T-cell (primary cell): ENCODE measurements at regions not wholly inside any gene's neighbourhood (a gene's known extent, or its start where the extent isn't known, plus 50 kb on each side); places are given as distances from the start of the nearest gene placed in this dataset.

Experiments used
- ATAC-seq, 4 experiments: fragments of 200-7000 bp in 3 of 4; fragments of 150-1000 bp in 1 of 4; cut with Tn5 transposase; replicated peaks in 1 of 4; 1 replicate in 3 of 4; 2 replicates in 1 of 4; pipeline ENCODE4 v1.10.0; 2021; ENCODE audit warnings: moderate library complexity in 3 of 4, mild to moderate bottlenecking in 2 of 4, moderate number of reproducible peaks in 1 of 4
- CTCF ChIA-PET, 2 donors: fragments of 300-600 bp; sonication (Branson Sonifier 250); formaldehyde crosslinking; loops; one replicate each; lab custom pipeline; 2022; ENCODE audit warnings: antibody characterized with exemption in 2 of 2; lab: Charles Lee
- POLR2A ChIA-PET, 2 donors: fragments of 300-600 bp; sonication (Branson Sonifier 250); formaldehyde crosslinking; loops; one replicate each; lab custom pipeline; 2022; ENCODE audit warnings: antibody characterized with exemption in 2 of 2; lab: Charles Lee
- DNase-seq, 35 experiments: peaks; one replicate each; pipeline versions ENCODE4 v3.0.0 to v3.0.0-alpha.2; 2013 to 2023
- H3K27ac ChIP-seq: one replicate; pipeline ENCODE4 v1.5.1; 2013; ENCODE audit warnings: low read length
- H3K27me3 ChIP-seq, 2 experiments: replicated peaks in 1 of 2; 1 replicate in 1 of 2; 2 replicates in 1 of 2; pipeline versions ENCODE4 v1.6.1 to v1.7.0; 2013; ENCODE audit warnings: low read length in 1 of 2, mixed read lengths in 1 of 2; ENCODE audit not compliant: control insufficient read depth in 2 of 2, insufficient read depth in 2 of 2; ENCODE audit errors: extremely low read depth in 1 of 2
- H3K36me3 ChIP-seq, 2 donors: 1 replicate in 1 of 2; 2 replicates in 1 of 2; pipeline versions ENCODE4 v1.6.1 to v1.7.0; 2013; ENCODE audit warnings: low read length in 1 of 2; ENCODE audit not compliant: control insufficient read depth in 2 of 2, insufficient read depth in 1 of 2; ENCODE audit errors: extremely low read depth in 1 of 2
- H3K4me1 ChIP-seq, 2 experiments: 1 replicate in 1 of 2; 2 replicates in 1 of 2; pipeline versions ENCODE4 v1.6.1 to v1.7.0; 2013; ENCODE audit warnings: low read length in 2 of 2, mixed read lengths in 1 of 2; ENCODE audit not compliant: insufficient read depth in 2 of 2, control insufficient read depth in 1 of 2; ENCODE audit errors: extremely low read depth in 1 of 2
- H3K4me3 ChIP-seq, 2 donors: 1 replicate in 1 of 2; 2 replicates in 1 of 2; pipeline versions ENCODE4 v1.5.1 to v1.7.0; 2013; ENCODE audit warnings: mild to moderate bottlenecking in 2 of 2, low read length in 1 of 2, moderate library complexity in 1 of 2; ENCODE audit not compliant: control insufficient read depth in 1 of 2; ENCODE audit errors: extremely low read depth in 1 of 2
- H3K9me3 ChIP-seq: 2 replicates; pipeline ENCODE4 v1.7.0; 2013
- H3K27ac Mint-ChIP-seq, 2 donors: one replicate each; pipeline ENCODE4 v1.8.0; 2020 to 2021; ENCODE audit warnings: mild to moderate bottlenecking in 2 of 2, mixed read lengths in 2 of 2
- H3K27me3 Mint-ChIP-seq, 2 donors: one replicate each; pipeline ENCODE4 v1.8.0; 2021 to 2022; ENCODE audit warnings: mixed read lengths in 2 of 2
- H3K36me3 Mint-ChIP-seq: one replicate; pipeline ENCODE4 v1.8.0; 2021; ENCODE audit warnings: mixed read lengths
- H3K4me1 Mint-ChIP-seq, 3 donors: one replicate each; pipeline ENCODE4 v1.8.0; 2020 to 2022; ENCODE audit warnings: mixed read lengths in 3 of 3, mild to moderate bottlenecking in 1 of 3
- H3K4me3 Mint-ChIP-seq, 3 donors: one replicate each; pipeline ENCODE4 v1.8.0; 2020 to 2022; ENCODE audit warnings: mild to moderate bottlenecking in 3 of 3, mixed read lengths in 3 of 3, moderate library complexity in 3 of 3
- H3K9me3 Mint-ChIP-seq, 3 donors: one replicate each; pipeline ENCODE4 v1.8.0; 2020 to 2022; ENCODE audit warnings: mixed read lengths in 3 of 3
- WGBS: methylation state at CpG from one replicate; pipeline ENCODE4 v1.1.5; 2013; ENCODE audit warnings: missing lambda C conversion rate; ENCODE audit not compliant: insufficient coverage; 5-methylcytosine and 5-hydroxymethylcytosine counted together

- CTCF ChIA-PET: no interaction called here
- Mint-ChIP-seq H3K27me3 (peaks cover 0 to 7% of the 10 kb centered on the region in 2 donors), H3K36me3 (no peaks in the 10 kb centered on the region)
Observed at GRCh38 chr4:71202705-71203104, 136.1 kb upstream of the SLC4A4 start.

GRCh38 chr4:71204056-71204455 is 134.8 kb upstream of the SLC4A4 start:
- H3K27ac ChIP-seq: no peak overlapping the region
- Mint-ChIP-seq H3K27ac (no peak overlapping the region), H3K27me3 (peaks cover 0 to 7% of the 10 kb centered on the region in 2 donors), H3K9me3 (no peaks in the 10 kb centered on the region), H3K4me3 (no peak overlapping the region), H3K36me3 (no peaks in the 10 kb centered on the region), H3K4me1 (peaks cover 5 to 16% (median 10%) of the 10 kb centered on the region in 3 donors)
- ChIA-PET CTCF (no interaction called here), POLR2A (no interaction called here)
- no peak overlapping the region for H3K4me3 ChIP-seq
- WGBS: no CpG with 5 or more reads among the region's 2 CpGs
- peaks cover 0 to 10% of the 10 kb centered on the region in 2 experiments for H3K4me1 ChIP-seq
- DNase-seq (no peak), ATAC-seq (no peak)
- no peaks in the 10 kb centered on the region for H3K36me3 ChIP-seq
- no peaks in the 10 kb centered on the region for H3K27me3 ChIP-seq
- no peaks in the 10 kb centered on the region for H3K9me3 ChIP-seq

More at GRCh38 chr4:71202705-71203104, 136.1 kb upstream of the SLC4A4 start:
- no peak overlapping the region for H3K27ac Mint-ChIP-seq
- peaks cover 12 to 25% (median 18%) of the 10 kb centered on the region in 3 donors for H3K4me1 Mint-ChIP-seq
- POLR2A ChIA-PET: interaction anchor here in 1 of 2 donors (0.5 to 0.6 kb wide), 2 partner anchors 52 to 547 kb away, joined by 4 to 5 read pairs; no protein-coding TSS in a partner anchor
- no CpG with 5 or more reads among the region's 2 CpGs for WGBS
- no peak overlapping the region for H3K4me3 Mint-ChIP-seq
- peaks cover 0 to 10% of the 10 kb centered on the region in 2 experiments for H3K4me1 ChIP-seq
- H3K4me3 ChIP-seq: no peak overlapping the region
- H3K36me3 ChIP-seq: no peaks in the 10 kb centered on the region
- DNase-seq (no peak), ATAC-seq (no peak)
- H3K27ac ChIP-seq: no peak overlapping the region
- H3K9me3 Mint-ChIP-seq: no peaks in the 10 kb centered on the region
- H3K27me3 ChIP-seq: no peaks in the 10 kb centered on the region
- H3K9me3 ChIP-seq: no peaks in the 10 kb centered on the region

GRCh38 chr4:71206763-71207162 is 132.1 kb upstream of the SLC4A4 start:
- ChIA-PET CTCF (no interaction called here), POLR2A (no interaction called here)
- no peak overlapping the region for H3K27ac Mint-ChIP-seq
- Histone ChIP-seq H3K9me3 (no peaks in the 10 kb centered on the region), H3K4me3 (no peak overlapping the region), H3K4me1 (no peaks in the 10 kb centered on the region), H3K36me3 (no peaks in the 10 kb centered on the region), H3K27ac (no peak overlapping the region), H3K27me3 (no peaks in the 10 kb centered on the region)
- no CpG with 5 or more reads among the region's 3 CpGs for WGBS
- H3K27me3 Mint-ChIP-seq: peaks cover 0 to 7% of the 10 kb centered on the region in 2 donors
- H3K36me3 Mint-ChIP-seq: no peaks in the 10 kb centered on the region
- DNase-seq: no peak
- H3K9me3 Mint-ChIP-seq: no peaks in the 10 kb centered on the region
- no peaks in the 10 kb centered on the region for H3K4me1 Mint-ChIP-seq
- ATAC-seq: no peak
- H3K4me3 Mint-ChIP-seq: no peak overlapping the region

GRCh38 chr4:71209161-71209560 is 129.7 kb upstream of the SLC4A4 start:
- Histone ChIP-seq H3K27me3 (no peaks in the 10 kb centered on the region), H3K36me3 (no peaks in the 10 kb centered on the region), H3K4me3 (no peak overlapping the region), H3K4me1 (no peaks in the 10 kb centered on the region), H3K9me3 (no peaks in the 10 kb centered on the region), H3K27ac (no peak overlapping the region)
- DNase-seq: no peak
- Mint-ChIP-seq H3K4me3 (no peak overlapping the region), H3K36me3 (no peaks in the 10 kb centered on the region), H3K27ac (no peak overlapping the region), H3K27me3 (peaks cover 0 to 7% of the 10 kb centered on the region in 2 donors), H3K4me1 (no peaks in the 10 kb centered on the region), H3K9me3 (peaks cover 0 to 4% (median 0%) of the 10 kb centered on the region in 3 donors)
- ATAC-seq: no peak
- ChIA-PET CTCF (no interaction called here), POLR2A (no interaction called here)

GRCh38 chr4:71210823-71211222 is 128.0 kb upstream of the SLC4A4 start:
- Mint-ChIP-seq H3K27ac (no peak overlapping the region), H3K4me1 (no peaks in the 10 kb centered on the region), H3K36me3 (no peaks in the 10 kb centered on the region), H3K9me3 (peaks cover 0 to 4% (median 0%) of the 10 kb centered on the region in 3 donors), H3K27me3 (no peaks in the 10 kb centered on the region), H3K4me3 (no peak overlapping the region)
- DNase-seq: no peak
- no peak overlapping the region for H3K4me3 ChIP-seq
- H3K36me3 ChIP-seq: no peaks in the 10 kb centered on the region
- no CpG with 5 or more reads among the region's 3 CpGs for WGBS
- no peak overlapping the region for H3K27ac ChIP-seq
- no peaks in the 10 kb centered on the region for H3K4me1 ChIP-seq
- POLR2A ChIA-PET: no interaction called here
- CTCF ChIA-PET: interaction anchor here in 1 of 2 donors (1.0 kb wide), 1 partner anchor 27 kb away, joined by 3 read pairs; no protein-coding TSS in a partner anchor
- H3K9me3 ChIP-seq: no peaks in the 10 kb centered on the region
- H3K27me3 ChIP-seq: no peaks in the 10 kb centered on the region
- no peak for ATAC-seq

GRCh38 chr4:71211748-71212147 is 127.1 kb upstream of the SLC4A4 start:
- CTCF ChIA-PET: interaction anchor here in 1 of 2 donors (0.6 to 1.0 kb wide), 2 partner anchors 17 to 28 kb away, joined by 3 read pairs; no protein-coding TSS in a partner anchor
- ATAC-seq (no peak), DNase-seq (no peak)
- H3K36me3 Mint-ChIP-seq: no peaks in the 10 kb centered on the region
- H3K27ac ChIP-seq: no peak overlapping the region
- WGBS: 100% methylated on average over 2 of the region's 3 CpGs
- H3K4me1 Mint-ChIP-seq: no peaks in the 10 kb centered on the region
- H3K36me3 ChIP-seq: no peaks in the 10 kb centered on the region
- POLR2A ChIA-PET: no interaction called here
- H3K27me3 Mint-ChIP-seq: no peaks in the 10 kb centered on the region
- no peaks in the 10 kb centered on the region for H3K27me3 ChIP-seq
- no peak overlapping the region for H3K4me3 ChIP-seq
- H3K4me1 ChIP-seq: no peaks in the 10 kb centered on the region
- no peak overlapping the region for H3K27ac Mint-ChIP-seq
- no peak overlapping the region for H3K4me3 Mint-ChIP-seq
- no peaks in the 10 kb centered on the region for H3K9me3 ChIP-seq
- H3K9me3 Mint-ChIP-seq: peaks cover 0 to 4% (median 0%) of the 10 kb centered on the region in 3 donors

GRCh38 chr4:71212216-71212615 is 126.6 kb upstream of the SLC4A4 start:
- Histone ChIP-seq H3K4me1 (no peaks in the 10 kb centered on the region), H3K36me3 (no peaks in the 10 kb centered on the region), H3K27me3 (no peaks in the 10 kb centered on the region), H3K4me3 (no peak overlapping the region), H3K9me3 (no peaks in the 10 kb centered on the region), H3K27ac (no peak overlapping the region)
- POLR2A ChIA-PET: no interaction called here
- Mint-ChIP-seq H3K36me3 (no peaks in the 10 kb centered on the region), H3K4me3 (no peak overlapping the region), H3K27ac (no peak overlapping the region), H3K4me1 (no peaks in the 10 kb centered on the region), H3K27me3 (no peaks in the 10 kb centered on the region), H3K9me3 (peaks cover 0 to 4% (median 0%) of the 10 kb centered on the region in 3 donors)
- WGBS: 100% methylated on average over 1 of the region's 1 CpG
- CTCF ChIA-PET: interaction anchor here in 1 of 2 donors (0.6 kb wide), 1 partner anchor 17 kb away, joined by 3 read pairs; no protein-coding TSS in a partner anchor
- ATAC-seq (no peak), DNase-seq (no peak)
